NB4 (cell line): ENCODE measurements at regions not wholly inside any gene's neighbourhood (a gene's known extent, or its start where the extent isn't known, plus 50 kb on each side); places are given as distances from the start of the nearest gene placed in this dataset.
A peak's percentile ranks its signal among the peaks of the same experiment; 100 is the strongest.

Experiments
- DNase-seq: peaks from one replicate; pipeline ENCODE4 v3.0.0; 2010; ENCODE audit warnings: low read depth
- H3K4me3 ChIP-seq: one replicate; pipeline ENCODE4 v1.5.1; 2011; ENCODE audit warnings: mild to moderate bottlenecking, low read depth, low read length, moderate library complexity
- CTCF ChIP-seq: IDR thresholded peaks from one replicate; pipeline ENCODE4 v1.5.1; 2012; ENCODE audit warnings: low read depth, low read length
- MAX ChIP-seq: IDR thresholded peaks from 2 replicates; pipeline ENCODE4 v1.6.1; 2011; ENCODE audit warnings: low read depth, low read length
- MYC ChIP-seq: IDR thresholded peaks from 2 replicates; pipeline ENCODE4 v1.6.1; 2011; ENCODE audit warnings: low read depth, low read length
- POLR2A ChIP-seq: IDR thresholded peaks from 2 replicates; pipeline ENCODE4 v1.6.1; 2011; ENCODE audit warnings: mild to moderate bottlenecking; ENCODE audit not compliant: insufficient read length; ENCODE audit errors: extremely low read depth

GRCh38 chrX:129007631-129008030 lies 515.7 kb downstream of the SMARCA1 start:
- H3K4me3 ChIP-seq = no peak overlapping the region
- TF ChIP-seq POLR2A (no peak), MYC (no peak), MAX (no peak), CTCF (no peak)
- no peak for DNase-seq

GRCh38 chrX:129006491-129006890 lies 516.8 kb downstream of the SMARCA1 start:
- H3K4me3 ChIP-seq = no peak overlapping the region
- DNase-seq = no peak
- TF ChIP-seq POLR2A = no peak
- no peak for TF ChIP-seq MAX
- no peak for TF ChIP-seq CTCF
- no peak for TF ChIP-seq MYC

GRCh38 chrX:129000797-129001196 lies 522.5 kb downstream of the SMARCA1 start:
- no peak for DNase-seq
- TF ChIP-seq POLR2A (no peak), MYC (no peak), MAX (no peak), CTCF (no peak)
- no peak overlapping the region for H3K4me3 ChIP-seq

GRCh38 chrX:129000018-129000417 lies 523.3 kb downstream of the SMARCA1 start:
- no peak for DNase-seq
- no peak overlapping the region for H3K4me3 ChIP-seq

GRCh38 chrX:128992107-128992971 lies 531.0 kb downstream of the SMARCA1 start:
- H3K4me3 ChIP-seq = no peak overlapping the region
- peak; percentile 1 for DNase-seq
- TF ChIP-seq CTCF (peak; percentile 25), MYC (no peak), POLR2A (no peak)

More at GRCh38 chrX:129000018-129000417, 523.3 kb downstream of the SMARCA1 start:
- no peak for TF ChIP-seq MAX
- no peak for TF ChIP-seq MYC
- TF ChIP-seq CTCF = no peak
- no peak for TF ChIP-seq POLR2A
